Breast epithelium (tissue), 3 donors: ENCODE measurements at regions not wholly inside any gene's neighbourhood (a gene's known extent, or its start where the extent isn't known, plus 50 kb on each side); places are given as distances from the start of the nearest gene placed in this dataset.

ENCODE experiments used
- POLR2A ChIP-seq: fragments of 450-650 bp; IDR thresholded peaks from one replicate; pipeline ENCODE4 v1.6.1; 2016; ENCODE audit warnings: antibody characterized with exemption, mild to moderate bottlenecking, moderate library complexity
- TF ChIP-seq, protein P1 (sequence below), 3 donors: fragments of 450-650 bp; IDR thresholded peaks; one replicate each; pipeline ENCODE4 v1.5.1; 2016 to 2017; ENCODE audit warnings: antibody characterized with exemption in 3 of 3, mild to moderate bottlenecking in 3 of 3, moderate library complexity in 3 of 3

DNA sequence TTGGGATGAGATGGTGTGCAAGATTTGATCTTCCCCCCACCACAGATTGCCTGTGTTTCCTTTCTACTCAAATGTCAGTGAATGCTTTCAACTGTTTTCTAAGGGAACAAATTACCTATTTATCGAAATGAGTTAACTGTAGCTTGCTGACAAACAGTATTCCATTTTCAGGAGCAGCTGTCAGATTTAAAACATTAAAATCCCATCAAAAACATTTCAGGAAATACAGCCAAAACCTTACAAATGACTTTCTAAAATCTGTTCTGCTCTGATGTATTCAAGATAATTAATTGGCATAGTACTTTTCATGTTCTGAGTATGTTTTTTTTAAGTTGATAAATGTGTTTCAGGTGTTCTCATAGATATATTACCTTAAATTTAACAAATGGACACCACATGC is 158.0 kb upstream of the DMRTA1 start:
- TF ChIP-seq, protein P1, sequence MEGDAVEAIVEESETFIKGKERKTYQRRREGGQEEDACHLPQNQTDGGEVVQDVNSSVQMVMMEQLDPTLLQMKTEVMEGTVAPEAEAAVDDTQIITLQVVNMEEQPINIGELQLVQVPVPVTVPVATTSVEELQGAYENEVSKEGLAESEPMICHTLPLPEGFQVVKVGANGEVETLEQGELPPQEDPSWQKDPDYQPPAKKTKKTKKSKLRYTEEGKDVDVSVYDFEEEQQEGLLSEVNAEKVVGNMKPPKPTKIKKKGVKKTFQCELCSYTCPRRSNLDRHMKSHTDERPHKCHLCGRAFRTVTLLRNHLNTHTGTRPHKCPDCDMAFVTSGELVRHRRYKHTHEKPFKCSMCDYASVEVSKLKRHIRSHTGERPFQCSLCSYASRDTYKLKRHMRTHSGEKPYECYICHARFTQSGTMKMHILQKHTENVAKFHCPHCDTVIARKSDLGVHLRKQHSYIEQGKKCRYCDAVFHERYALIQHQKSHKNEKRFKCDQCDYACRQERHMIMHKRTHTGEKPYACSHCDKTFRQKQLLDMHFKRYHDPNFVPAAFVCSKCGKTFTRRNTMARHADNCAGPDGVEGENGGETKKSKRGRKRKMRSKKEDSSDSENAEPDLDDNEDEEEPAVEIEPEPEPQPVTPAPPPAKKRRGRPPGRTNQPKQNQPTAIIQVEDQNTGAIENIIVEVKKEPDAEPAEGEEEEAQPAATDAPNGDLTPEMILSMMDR (IDR thresholded peaks at IDR 0.05) = no peak
- no peak for TF ChIP-seq POLR2A
